Gastroesophageal sphincter (tissue), 4 donors: ENCODE measurements at regions not wholly inside any gene's neighbourhood (a gene's known extent, or its start where the extent isn't known, plus 50 kb on each side); places are given as distances from the start of the nearest gene placed in this dataset.

Experiments
- ATAC-seq: fragments of 150-250 bp; one replicate; pipeline ENCODE4 v1.9.1; 2016; ENCODE audit warnings: mild to moderate bottlenecking, moderate library complexity
- H3K27ac ChIP-seq, 4 donors: fragments of 200-600 bp; sonication (generic) in 3 of 4; 1 replicate in 3 of 4; 2 replicates in 1 of 4; pipeline ENCODE4 v1.5.1; 2016 to 2019
- H3K27me3 ChIP-seq: fragments of 200-600 bp; sonication (generic); one replicate; pipeline ENCODE4 v1.5.1; 2019
- H3K36me3 ChIP-seq, 2 donors: fragments of 200-600 bp; sonication (generic); one replicate each; pipeline ENCODE4 v1.5.1; 2019; ENCODE audit warnings: control low read depth in 1 of 2
- H3K4me1 ChIP-seq, 3 donors: fragments of 200-600 bp; sonication (generic); 1 replicate in 2 of 3; 2 replicates in 1 of 3; pipeline ENCODE4 v1.5.1; 2016 to 2019; ENCODE audit warnings: control low read depth in 2 of 3
- H3K4me3 ChIP-seq, 2 donors: fragments of 200-600 bp; sonication (generic); one replicate each; pipeline ENCODE4 v1.5.1; 2019; ENCODE audit warnings: mild to moderate bottlenecking in 1 of 2, moderate library complexity in 1 of 2
- H3K9me3 ChIP-seq, 3 donors: fragments of 200-600 bp; sonication (generic); one replicate each; pipeline ENCODE4 v1.5.1; 2017 to 2019; ENCODE audit warnings: control low read depth in 2 of 3
- CTCF ChIP-seq, 4 experiments: fragments of 200-600 bp in 2 of 4; fragments of 450-650 bp in 2 of 4; sonication (generic) in 1 of 4; IDR thresholded peaks; one replicate each; pipeline ENCODE4 v1.5.1; 2017 to 2019; ENCODE audit warnings: antibody characterized with exemption in 4 of 4, mild to moderate bottlenecking in 2 of 4, moderate library complexity in 2 of 4
- EP300 ChIP-seq: sonication (generic); formaldehyde crosslinking; IDR thresholded peaks from one replicate; pipeline ENCODE4 v1.6.1; 2017; ENCODE audit warnings: antibody characterized with exemption, mild to moderate bottlenecking
- POLR2A ChIP-seq, 2 donors: fragments of 450-650 bp; IDR thresholded peaks; one replicate each; pipeline ENCODE4 v1.6.1; 2017; ENCODE audit warnings: antibody characterized with exemption in 2 of 2, mild to moderate bottlenecking in 2 of 2, moderate library complexity in 1 of 2
- POLR2AphosphoS5 ChIP-seq: sonication (generic); formaldehyde crosslinking; IDR thresholded peaks from one replicate; pipeline ENCODE4 v1.6.1; 2017; ENCODE audit warnings: antibody characterized with exemption
- WGBS, 2 donors: methylation state at CpG; one replicate each; pipeline ENCODE4 v1.1.5; 2018; ENCODE audit warnings: low coverage in 1 of 2; 5-methylcytosine and 5-hydroxymethylcytosine counted together

DNA sequence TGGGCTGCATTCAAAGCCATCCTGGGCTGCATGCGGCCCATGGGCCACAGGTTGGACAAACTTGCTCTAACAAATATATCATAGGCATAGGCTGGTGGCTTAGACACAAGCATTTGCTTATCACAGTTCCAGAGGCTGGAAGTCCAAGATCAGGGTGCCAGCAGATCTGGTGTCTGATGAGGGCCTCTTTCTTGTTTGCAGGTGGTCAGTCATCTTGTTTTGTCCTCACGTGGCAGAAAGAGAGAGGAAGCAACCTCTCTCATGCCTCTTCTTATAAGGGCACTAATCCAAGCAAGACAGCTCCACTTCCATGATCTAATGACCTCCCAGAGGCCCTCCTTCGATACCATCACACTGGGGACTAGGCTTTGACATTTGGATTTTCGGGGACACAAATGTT is 238.7 kb upstream of the TNRC6C start:
- no peaks in the 10 kb centered on the region for H3K36me3 ChIP-seq
- no peaks in the 10 kb centered on the region for H3K9me3 ChIP-seq
- H3K4me3 ChIP-seq = no peak overlapping the region
- ATAC-seq = no peak
- no peaks in the 10 kb centered on the region for H3K27me3 ChIP-seq
- H3K4me1 ChIP-seq = no peaks in the 10 kb centered on the region
- no peak overlapping the region for H3K27ac ChIP-seq
- WGBS, 2 donors = 88 to 95% methylated on average over 4 of the region's 4 CpGs
- TF ChIP-seq CTCF (IDR thresholded peaks at IDR 0.05) (no peak), POLR2AphosphoS5 (no peak)

GRCh38 chr17:77720946-77721845 is 237.3 kb upstream of the TNRC6C start:
- 80 to 90% methylated on average over 12 to 13 of the region's 14 CpGs for WGBS, 2 donors
- Histone ChIP-seq H3K4me1 (no peaks in the 10 kb centered on the region), H3K4me3 (no peak overlapping the region), H3K9me3 (no peaks in the 10 kb centered on the region), H3K27me3 (no peaks in the 10 kb centered on the region), H3K27ac (no peak overlapping the region), H3K36me3 (no peaks in the 10 kb centered on the region)
- no peak for ATAC-seq
- TF ChIP-seq CTCF (IDR thresholded peaks at IDR 0.05) (no peak), EP300 (no peak)

GRCh38 chr17:77721846-77722160 is 236.7 kb upstream of the TNRC6C start:
- no peaks in the 10 kb centered on the region for H3K36me3 ChIP-seq
- no peak for TF ChIP-seq POLR2A (IDR thresholded peaks at IDR 0.05)
- TF ChIP-seq POLR2AphosphoS5 = no peak
- no peak for TF ChIP-seq CTCF (IDR thresholded peaks at IDR 0.05)
- TF ChIP-seq EP300 = no peak
- H3K27me3 ChIP-seq = no peaks in the 10 kb centered on the region
- WGBS, 2 donors = 60 to 76% methylated on average over 1 to 3 of the region's 3 CpGs
- H3K4me3 ChIP-seq = no peak overlapping the region
- no peak for ATAC-seq
- H3K9me3 ChIP-seq = no peaks in the 10 kb centered on the region
- peaks cover 0 to 5% (median under 1%) of the 10 kb centered on the region in 3 donors for H3K4me1 ChIP-seq
- no peak overlapping the region for H3K27ac ChIP-seq

GRCh38 chr17:77722366-77722765 is 236.1 kb upstream of the TNRC6C start:
- Histone ChIP-seq H3K4me3 (no peak overlapping the region), H3K27ac (no peak overlapping the region), H3K36me3 (no peaks in the 10 kb centered on the region), H3K4me1 (peaks cover 0 to 11% (median 6%) of the 10 kb centered on the region in 3 donors), H3K9me3 (no peaks in the 10 kb centered on the region), H3K27me3 (no peaks in the 10 kb centered on the region)
- 91 to 99% methylated on average over 6 to 8 of the region's 8 CpGs for WGBS, 2 donors
- ATAC-seq = no peak
- TF ChIP-seq EP300 (no peak), CTCF (IDR thresholded peaks at IDR 0.05) (no peak), POLR2A (IDR thresholded peaks at IDR 0.05) (no peak), POLR2AphosphoS5 (no peak)
